Suprapubic skin (tissue), 3 donors: ENCODE measurements at regions not wholly inside any gene's neighbourhood (a gene's known extent, or its start where the extent isn't known, plus 50 kb on each side); places are given as distances from the start of the nearest gene placed in this dataset.

Experiments
- CTCF ChIP-seq, 2 donors: fragments of 200-600 bp in 1 of 2; fragments of 450-650 bp in 1 of 2; sonication (generic) in 1 of 2; IDR thresholded peaks; one replicate each; pipeline ENCODE4 v1.5.1; 2016 to 2019; ENCODE audit warnings: antibody characterized with exemption in 2 of 2, mild to moderate bottlenecking in 1 of 2, moderate library complexity in 1 of 2
- POLR2A ChIP-seq, 2 donors: fragments of 450-650 bp; IDR thresholded peaks; one replicate each; pipeline ENCODE4 v1.6.1; 2017; ENCODE audit warnings: antibody characterized with exemption in 2 of 2, mild to moderate bottlenecking in 2 of 2, moderate library complexity in 2 of 2

GRCh38 chr22:22058633-22059290 is 76.2 kb upstream of the TOP3B start:
- TF ChIP-seq POLR2A (IDR thresholded peaks at IDR 0.05): no peak
- TF ChIP-seq CTCF (IDR thresholded peaks at IDR 0.05): no peak
